HG02981 (cell line): ENCODE measurements at regions not wholly inside any gene's neighbourhood (a gene's known extent, or its start where the extent isn't known, plus 50 kb on each side); places are given as distances from the start of the nearest gene placed in this dataset.
A peak's percentile ranks its signal among the peaks of the same experiment; 100 is the strongest.

Source experiments
- ATAC-seq: cut with Tn5 transposase; IDR thresholded peaks from one replicate; pipeline ENCODE4 v1.9.1; 2021; ENCODE audit warnings: mild to moderate bottlenecking, moderate library complexity; ENCODE audit not compliant: unreplicated experiment

DNA sequence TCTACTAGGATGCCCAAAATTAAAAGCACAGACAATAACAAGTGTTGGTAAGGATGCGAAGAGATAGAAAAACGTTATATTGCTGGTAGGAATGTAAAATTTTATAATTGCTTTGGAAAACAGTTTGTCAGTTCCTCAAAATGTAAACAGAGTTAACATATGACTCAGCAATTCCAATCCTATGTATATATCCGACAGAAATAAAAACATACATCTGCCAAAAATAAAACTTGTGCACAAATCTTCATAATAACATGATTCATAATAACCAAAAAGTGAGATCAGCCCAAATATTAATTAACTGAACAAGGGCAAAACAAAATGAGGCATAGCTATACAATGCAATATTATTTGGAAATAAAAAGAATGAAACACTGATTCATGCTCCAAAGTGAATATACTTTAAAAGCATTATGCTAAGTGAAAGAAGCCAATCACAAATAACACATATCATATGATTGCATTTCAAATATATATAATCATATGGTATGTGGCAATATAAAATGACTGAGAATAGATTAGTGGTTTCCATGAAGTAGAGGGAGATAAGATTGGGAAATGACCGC, 609.3 kb downstream of the IGSF11 start:
- no peak for ATAC-seq

DNA sequence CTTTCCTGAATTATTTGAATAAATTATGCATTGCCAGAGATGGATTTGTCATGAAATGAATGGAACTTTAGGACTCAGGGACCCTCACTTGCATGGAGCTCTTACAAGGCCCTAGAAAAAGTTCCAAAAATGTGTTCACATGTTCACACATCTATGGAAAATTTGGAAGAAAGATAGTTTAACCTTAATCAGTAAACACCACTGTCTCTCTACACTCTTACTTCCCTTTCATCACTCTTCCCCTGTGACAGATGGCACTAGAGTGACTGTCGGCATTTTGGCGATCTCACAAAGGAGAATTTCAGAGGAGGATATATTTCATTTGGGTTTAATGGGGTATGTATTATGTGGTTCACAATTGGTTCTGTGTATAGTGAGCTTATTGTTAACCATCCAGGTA, 600.8 kb downstream of the IGSF11 start:
- no peak for ATAC-seq

DNA sequence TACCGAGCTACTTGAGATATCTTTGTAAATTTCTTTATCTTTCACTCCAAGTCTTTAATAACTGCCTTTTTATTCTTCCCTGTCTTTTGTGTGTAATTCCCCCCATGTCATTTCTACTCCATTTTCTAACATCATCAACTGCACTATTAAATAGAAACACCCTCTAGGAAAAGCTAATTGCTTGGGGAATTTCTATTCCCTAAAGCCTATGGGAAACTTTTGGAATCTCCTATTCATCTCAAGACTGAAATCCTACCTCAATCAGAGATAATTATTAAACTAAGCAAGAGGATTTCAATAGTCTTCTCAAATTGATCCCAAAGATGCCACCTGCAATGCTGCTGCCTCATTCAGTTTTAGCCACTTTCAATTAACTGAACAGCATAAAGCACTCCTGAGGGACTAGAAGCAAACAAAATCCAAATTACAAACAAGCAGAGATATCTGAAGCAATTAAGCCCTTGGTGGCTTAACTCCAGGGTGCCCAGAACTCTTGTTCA, 598.7 kb downstream of the IGSF11 start:
- no peak for ATAC-seq

DNA sequence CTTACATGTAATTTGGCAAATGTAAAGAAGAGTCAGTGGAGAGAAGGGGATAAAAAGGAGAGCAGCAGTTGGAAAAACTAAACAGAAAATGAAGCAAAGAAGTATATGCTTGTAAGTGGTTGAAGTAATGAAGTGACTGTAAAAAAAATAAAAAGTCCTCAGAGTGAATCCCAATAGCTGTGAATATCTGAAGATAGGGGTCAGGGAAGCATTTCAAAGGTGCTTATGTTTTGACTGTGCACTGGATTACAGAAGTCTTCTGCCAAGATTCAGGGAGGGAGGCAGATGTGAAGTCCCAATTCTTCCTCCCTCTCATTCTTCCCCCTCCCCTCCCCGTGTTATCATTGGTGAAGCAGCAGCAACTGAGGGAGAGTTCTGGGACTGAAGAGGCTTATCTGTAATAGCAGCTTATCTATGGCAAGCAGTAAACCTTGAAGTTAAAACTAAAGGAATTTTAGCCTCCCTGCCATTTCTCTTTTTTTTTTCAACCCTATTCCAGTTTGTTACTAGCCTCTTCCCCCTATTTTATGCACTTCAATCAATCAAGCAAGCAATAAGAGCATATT, 597.9 kb downstream of the IGSF11 start:
- no peak for ATAC-seq

DNA sequence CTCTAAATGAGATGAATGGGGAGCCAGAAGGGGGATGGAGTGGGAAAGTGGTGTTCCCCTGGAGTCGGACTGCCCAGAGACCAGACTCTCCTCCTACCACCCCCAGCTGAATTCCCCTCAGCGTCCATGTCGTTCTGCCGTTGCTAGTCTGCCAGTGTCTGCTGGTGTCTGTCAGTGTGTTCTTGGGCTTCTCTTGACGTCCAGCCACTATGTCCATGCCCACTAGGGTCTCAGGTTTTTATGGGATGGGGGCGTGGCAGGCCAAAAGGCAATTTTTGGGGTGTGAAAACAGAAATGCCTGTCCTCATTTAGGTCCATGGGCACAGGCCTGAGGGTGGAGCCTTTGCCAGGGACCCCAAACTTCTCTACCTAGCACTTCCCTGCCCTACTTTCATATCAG, 589.6 kb downstream of the IGSF11 start:
- ATAC-seq = no peak

DNA sequence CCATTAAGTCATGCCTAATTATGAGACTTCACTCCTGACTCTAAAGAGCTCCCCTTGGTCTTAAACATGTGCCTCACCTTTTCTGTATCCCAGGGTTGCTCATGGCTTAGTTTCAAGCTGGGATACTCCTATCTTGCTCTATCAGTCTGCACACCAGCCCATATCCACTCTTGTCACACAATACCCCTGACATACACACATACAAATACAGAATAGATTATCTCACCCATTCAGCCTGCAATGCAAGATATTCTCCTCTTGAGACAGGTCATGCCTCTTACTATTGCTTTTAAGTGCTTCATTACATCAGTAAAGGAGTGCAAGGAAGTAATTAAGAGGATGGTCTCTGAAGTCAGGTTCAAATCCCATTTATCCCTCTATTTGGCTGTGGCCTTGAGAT, 587.3 kb downstream of the IGSF11 start:
- ATAC-seq = no peak

DNA sequence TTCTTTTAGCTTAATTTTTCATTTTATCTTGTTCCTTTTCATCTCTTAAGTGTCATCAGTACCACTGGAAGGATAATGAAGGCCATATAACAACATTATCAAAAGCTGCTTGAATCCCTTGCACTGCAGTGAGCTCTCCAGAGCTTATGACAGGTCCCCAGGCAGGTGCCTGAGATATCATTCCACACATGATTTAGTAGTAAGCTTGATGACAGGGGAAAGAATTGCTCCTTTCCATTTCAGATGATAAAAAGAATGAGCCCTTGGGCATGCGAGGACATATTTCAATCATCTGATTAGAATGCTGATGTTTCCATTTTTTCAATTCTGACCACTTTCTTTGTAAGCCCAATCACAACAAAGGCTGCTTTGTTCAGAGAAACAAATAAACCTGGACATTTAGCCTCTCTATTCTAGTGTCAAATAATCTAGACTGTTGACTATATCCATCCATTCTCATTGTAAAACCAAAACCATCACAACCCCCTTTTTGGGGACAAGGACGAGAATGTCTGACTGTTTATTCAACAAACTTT, 567.8 kb downstream of the IGSF11 start:
- no peak for ATAC-seq

DNA sequence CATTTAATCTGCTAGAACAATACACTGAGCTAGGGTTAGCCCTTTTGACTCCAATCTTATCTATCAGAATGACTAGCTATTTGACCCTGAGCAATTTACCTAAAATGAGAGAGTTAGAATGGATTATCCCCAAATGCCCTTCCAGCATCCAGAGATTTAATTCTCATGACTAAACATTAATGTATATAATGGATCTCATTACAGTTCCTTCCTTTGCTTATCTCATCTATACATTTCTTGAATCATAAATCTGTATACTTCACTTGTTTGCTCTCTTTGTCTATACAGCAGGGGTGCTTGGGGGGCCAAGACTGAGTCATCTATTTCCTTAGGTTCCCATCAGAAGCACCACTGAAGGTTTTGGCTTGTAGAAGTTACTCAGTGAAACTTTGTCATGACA, 565.8 kb downstream of the IGSF11 start:
- no peak for ATAC-seq

DNA sequence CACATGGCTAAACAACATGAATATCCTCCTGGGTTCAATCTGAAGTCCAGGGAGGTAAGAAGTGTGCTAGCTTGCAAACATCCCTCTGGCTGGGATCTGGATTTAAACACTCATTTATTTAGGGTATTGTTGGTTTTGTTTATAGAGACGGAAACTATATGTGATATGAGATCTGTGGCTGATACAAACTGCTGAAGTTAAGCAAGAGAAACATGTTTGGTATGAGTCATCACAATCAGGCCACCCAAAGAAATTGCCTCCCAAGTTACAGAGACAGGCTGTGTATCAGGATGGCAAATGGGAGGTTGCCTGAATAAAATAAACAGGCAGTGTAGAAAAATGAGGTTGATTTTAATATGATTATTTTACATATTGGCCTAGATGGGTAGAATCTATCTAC, 562.1 kb downstream of the IGSF11 start:
- no peak for ATAC-seq

DNA sequence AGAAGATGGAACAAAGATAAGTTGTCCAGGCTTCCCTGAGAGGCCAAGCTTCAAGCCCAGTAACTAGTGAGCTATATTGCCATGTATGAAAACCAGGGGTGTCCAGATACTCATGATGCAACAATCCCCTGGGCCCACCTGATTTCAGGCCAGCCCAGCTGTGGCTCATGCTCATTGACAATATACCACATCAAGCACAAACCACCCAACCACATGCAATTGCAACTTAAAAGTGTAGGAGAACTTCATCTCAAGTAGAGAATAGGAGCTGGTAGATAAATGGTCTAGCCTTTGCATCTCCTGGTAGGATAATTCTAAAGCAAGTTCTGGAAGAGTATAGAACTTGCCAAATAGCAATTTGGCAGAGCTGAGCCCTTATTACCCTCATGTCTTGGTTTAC, 561.3 kb downstream of the IGSF11 start:
- ATAC-seq = no peak

DNA sequence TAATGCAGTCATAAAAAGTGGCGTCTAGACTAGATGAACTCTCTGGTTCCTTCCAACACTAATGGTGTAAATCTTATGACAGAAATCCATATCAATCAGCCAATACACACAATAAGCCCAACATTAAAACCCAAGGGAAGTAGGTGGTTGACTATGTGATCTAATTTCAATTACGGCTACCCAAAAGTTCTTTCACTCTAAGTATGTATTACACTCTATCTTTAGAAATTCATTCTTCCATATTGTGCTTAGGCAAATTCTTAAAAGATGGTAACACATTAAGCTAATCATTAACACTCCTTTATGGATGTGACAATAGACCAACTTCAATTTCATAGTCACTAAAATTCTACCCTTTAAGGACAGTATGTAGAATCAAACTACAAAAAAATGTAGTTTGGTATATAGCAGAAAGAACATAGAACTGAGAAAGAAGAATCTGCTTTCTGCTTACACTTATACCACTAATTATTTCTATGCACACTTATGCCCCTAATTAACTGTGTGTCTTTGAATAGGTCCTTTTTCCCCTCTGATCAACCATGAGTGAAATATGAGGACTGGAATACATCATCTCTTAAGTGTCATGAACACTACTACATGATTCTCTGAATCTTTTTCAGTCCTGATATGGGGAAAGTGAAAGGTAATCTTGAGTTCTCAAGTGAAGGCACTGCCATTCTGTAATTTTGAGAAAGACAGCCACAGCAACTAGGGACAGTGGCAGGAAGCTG, 557.6 kb downstream of the IGSF11 start:
- no peak for ATAC-seq

DNA sequence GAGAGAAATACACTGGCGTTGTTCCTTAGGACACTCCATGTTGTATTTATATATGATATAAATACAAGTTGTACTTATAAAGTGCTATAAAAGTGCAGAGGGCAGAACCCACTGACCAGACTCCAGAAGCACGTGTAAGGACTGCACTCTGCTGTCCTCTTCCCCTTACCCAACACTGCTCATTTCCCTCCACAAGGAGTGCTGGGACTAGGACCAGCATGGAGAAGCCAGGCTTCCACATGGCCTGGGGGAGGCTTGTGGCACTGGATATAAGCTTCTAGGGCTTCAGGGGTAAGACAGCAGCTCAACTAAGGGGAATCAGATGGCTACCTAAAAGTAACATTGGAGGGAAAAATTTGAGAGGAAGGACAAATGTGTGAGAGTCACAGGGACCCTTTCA, 556.9 kb downstream of the IGSF11 start:
- ATAC-seq = no peak

DNA sequence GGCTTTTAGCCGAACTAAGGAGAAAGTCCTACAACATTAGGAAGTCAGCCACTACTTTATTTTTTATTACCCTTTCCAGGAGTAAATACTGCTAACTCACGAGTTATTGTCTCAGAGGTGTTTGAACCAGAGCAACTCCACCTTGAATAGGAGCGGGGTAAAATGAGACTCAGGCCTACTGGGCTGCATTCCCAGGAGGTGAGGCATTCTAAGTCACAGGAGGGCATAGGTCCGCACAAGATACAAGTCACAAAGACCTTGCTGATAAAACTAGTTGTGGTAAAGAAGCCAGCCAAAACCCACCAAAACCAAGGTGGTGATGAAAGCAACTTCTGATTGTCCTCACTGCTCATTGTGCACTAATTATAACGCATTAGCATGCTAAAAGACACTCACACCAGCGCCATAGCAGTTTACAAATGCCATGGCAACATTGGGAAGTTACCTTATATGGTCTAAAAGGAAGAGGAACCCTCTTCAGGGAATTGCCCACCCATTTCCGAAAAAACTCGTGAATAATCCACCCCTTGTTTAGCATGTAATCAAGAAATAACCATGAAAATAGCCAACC, 555.9 kb downstream of the IGSF11 start:
- ATAC-seq = no peak

DNA sequence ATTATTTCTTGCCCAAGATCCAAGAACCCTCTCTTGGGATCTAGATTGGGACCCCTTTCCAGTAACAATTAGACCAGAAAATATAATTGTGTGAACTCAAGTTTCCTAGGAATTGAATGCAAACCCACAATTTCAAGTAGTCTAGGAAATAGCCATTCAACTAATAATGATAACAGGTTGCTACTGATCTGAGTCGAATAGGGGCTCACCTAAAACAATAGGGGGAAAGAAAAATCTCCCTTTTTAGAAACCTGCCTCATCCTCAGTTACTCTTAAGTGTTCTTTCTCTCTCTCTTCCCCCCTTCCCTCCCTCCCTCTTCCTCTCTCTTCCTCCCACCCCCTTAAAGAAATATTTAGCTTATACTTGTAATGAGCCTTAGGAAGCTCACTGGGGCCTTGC, 555.3 kb downstream of the IGSF11 start:
- no peak for ATAC-seq

DNA sequence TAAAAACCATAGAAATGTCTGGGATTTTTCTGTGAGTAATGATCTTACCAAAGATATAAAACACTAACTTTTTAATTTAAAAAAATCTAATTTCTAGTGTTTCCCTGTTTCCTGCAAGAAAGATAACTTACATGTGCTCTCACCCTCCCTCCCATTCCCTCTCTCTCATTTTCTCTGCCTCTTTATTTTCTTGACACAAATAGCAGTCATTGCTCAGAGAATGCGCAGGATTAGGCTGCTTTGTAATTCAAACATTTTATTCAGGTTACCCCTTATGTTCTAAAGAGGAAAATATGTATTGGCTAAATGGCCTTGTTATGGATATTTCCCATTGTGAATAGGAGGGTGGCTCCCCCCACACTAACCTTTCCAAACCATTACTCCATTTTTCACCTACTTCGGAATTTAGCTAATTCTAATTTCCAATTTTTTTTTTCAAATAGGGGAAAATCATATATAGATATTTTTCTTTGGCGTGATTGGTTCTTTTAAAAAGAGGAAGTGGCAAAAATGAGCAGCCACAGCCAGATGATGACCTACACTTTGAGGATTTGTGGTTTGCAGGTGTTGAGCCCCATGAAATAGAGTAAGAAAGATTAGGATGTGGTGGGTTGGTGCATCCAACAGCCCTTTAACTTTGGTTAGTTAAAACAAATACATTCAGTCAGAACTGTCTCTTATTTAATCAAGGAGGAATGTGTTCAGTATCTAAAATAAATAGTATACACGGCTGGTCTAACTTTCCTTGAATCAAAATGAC, 554.4 kb downstream of the IGSF11 start:
- peak; percentile 51 for ATAC-seq

DNA sequence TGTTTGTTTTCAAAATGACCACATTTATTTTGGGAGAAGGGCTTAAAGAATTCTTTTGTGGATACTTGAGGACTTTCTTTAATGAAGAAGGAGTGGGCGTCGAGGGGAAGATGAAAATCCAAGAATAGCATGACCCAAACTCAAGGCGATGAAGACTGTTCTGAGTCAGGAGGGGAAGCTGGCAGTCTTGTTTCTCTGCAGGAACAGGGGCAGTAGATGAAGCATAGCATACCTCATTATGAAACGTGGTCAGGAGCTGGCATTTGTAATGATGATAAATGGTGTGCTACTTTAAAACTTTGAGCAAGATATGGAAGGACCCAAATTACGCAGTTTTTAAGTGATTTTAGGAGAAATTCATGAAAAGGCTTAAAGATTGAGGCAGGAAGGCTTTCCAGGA, 549.0 kb downstream of the IGSF11 start:
- ATAC-seq = no peak

DNA sequence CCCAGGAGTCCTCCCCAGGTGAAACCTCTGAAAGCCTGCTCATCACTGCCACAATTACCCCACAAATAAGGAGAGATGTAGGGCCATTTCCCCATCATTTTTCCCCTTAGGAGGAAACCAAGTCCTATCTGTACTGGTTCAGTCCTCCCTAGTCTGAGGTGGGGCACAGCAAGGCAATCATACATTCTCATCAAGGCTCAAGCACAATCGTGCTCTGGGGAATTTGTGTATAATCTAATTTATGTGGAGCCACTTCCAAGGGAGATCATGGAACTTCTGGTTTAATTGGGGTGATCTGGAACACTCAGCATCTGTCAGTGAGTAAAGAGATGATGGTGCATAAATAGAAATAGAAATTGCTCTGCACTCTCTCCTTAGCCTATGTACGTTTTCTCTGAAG, 546.9 kb downstream of the IGSF11 start:
- ATAC-seq = no peak

DNA sequence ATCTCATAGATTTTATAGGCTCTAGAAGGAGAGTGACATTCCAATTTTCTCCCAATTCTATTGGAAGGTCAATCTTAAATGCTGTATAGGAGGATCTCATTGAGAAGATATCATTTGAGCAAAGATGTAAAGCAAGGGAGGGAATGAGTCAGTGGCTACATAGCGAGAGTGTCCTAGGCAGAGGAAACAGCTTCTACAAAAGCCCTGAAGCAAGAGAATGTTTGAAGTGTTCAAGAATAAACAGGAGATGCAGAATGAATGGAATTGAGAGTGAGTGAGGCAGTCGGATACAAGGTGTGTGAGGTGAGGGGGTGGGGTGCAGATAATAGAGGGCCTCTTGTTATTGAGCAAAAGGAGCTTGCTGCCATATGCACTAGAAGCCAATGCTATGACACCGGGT, 545.9 kb downstream of the IGSF11 start:
- ATAC-seq = no peak

DNA sequence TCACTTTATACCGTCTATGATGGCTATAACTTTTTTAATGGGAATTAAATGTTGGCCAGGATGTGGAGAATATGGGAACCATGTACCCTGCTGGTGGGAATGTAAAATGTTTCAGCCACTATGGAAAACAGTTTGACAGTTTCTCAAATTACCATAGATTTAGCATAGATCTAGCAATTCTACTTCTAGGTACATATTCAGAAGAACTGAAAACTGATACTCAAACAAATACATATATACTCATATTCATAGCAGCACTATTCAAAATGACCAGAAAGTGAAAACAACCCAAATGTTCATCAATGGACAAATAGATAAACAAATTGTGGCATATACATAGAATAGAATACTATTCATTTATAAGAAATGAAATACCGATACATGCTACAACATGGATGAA, 539.4 kb downstream of the IGSF11 start:
- ATAC-seq = no peak

DNA sequence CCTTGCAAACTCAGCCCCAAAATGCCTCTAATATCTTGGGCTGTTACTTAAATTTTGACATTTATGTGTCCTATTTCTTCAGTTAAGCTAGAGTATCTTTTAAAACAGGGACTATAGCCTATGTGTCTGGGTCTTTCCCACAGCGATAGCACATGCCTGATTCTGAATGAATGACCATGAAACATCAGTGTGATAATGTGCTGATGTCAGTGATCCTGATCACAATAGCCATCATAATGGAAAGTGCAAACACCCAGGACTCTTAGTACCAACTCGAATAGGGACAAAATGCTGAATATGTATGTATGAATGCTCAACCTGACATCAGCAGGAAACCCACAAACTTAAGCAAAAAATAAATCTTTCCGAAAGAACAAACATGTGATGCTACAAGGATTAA, 537.4 kb downstream of the IGSF11 start:
- ATAC-seq = no peak

DNA sequence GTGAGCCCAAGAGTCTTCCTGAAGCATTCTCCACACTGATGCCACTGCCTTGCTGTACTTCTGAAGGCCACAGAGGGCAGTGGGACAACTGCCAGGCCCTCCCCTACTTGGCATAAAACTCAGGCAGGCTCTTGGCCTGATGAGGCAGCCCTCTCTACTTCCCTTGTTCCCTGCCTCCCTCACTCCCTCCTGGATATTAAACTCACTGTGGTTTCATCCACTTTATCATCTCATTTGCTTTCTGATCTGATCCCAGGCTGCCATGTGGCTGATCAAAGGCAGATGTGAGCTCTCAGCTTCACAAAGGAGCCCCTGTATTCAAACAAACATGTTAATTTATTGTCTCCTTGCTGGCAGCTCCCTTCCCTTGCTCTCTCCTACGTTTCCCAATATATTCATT, 533.5 kb downstream of the IGSF11 start:
- no peak for ATAC-seq
